HG02588 (cell line): ENCODE measurements at regions not wholly inside any gene's neighbourhood (a gene's known extent, or its start where the extent isn't known, plus 50 kb on each side); places are given as distances from the start of the nearest gene placed in this dataset.

Source experiments
- ATAC-seq: cut with Tn5 transposase; IDR thresholded peaks from one replicate; pipeline ENCODE4 v1.9.1; 2021; ENCODE audit warnings: mild to moderate bottlenecking, moderate library complexity; ENCODE audit not compliant: unreplicated experiment

- ATAC-seq: no peak
Observed at GRCh38 chr2:71826826-71827523, 320.7 kb downstream of the CYP26B1 start.

- ATAC-seq: no peak
Observed at GRCh38 chr2:71826299-71826698, 321.4 kb downstream of the CYP26B1 start.

- ATAC-seq: no peak
Observed at GRCh38 chr2:71824436-71824835, 323.2 kb downstream of the CYP26B1 start.

- no peak for ATAC-seq
Observed at GRCh38 chr2:71823526-71823925, 324.1 kb downstream of the CYP26B1 start.

- ATAC-seq: no peak
Observed at GRCh38 chr2:71822463-71822862, 325.2 kb downstream of the CYP26B1 start.

- ATAC-seq: no peak
Observed at GRCh38 chr2:71821856-71822255, 325.8 kb downstream of the CYP26B1 start.

GRCh38 chr2:71816815-71817214 is 330.8 kb downstream of the CYP26B1 start:
- no peak for ATAC-seq

GRCh38 chr2:71815701-71816474 is 331.8 kb downstream of the CYP26B1 start:
- no peak for ATAC-seq

- ATAC-seq: no peak
Observed at GRCh38 chr2:71814885-71815284, 332.8 kb downstream of the CYP26B1 start.

- no peak for ATAC-seq
Observed at GRCh38 chr2:71813807-71814470, 333.7 kb downstream of the CYP26B1 start.

- ATAC-seq: no peak
Observed at GRCh38 chr2:71813315-71813714, 334.3 kb downstream of the CYP26B1 start.

GRCh38 chr2:71812736-71813135 is 334.9 kb downstream of the CYP26B1 start:
- ATAC-seq: no peak

GRCh38 chr2:71811726-71812125 is 335.9 kb downstream of the CYP26B1 start:
- ATAC-seq: no peak

GRCh38 chr2:71811157-71811556 is 336.5 kb downstream of the CYP26B1 start:
- no peak for ATAC-seq

GRCh38 chr2:71807581-71808451 is 339.8 kb downstream of the CYP26B1 start:
- no peak for ATAC-seq

- ATAC-seq: no peak
Observed at GRCh38 chr2:71806432-71806831, 341.2 kb downstream of the CYP26B1 start.

- ATAC-seq: no peak
Observed at GRCh38 chr2:71804281-71804751, 343.3 kb downstream of the CYP26B1 start.

GRCh38 chr2:71803398-71803797 is 344.3 kb downstream of the CYP26B1 start:
- ATAC-seq: no peak

- ATAC-seq: no peak
Observed at GRCh38 chr2:71802556-71802955, 345.1 kb downstream of the CYP26B1 start.

GRCh38 chr2:71801969-71802368 is 345.7 kb downstream of the CYP26B1 start:
- ATAC-seq: no peak

- ATAC-seq: no peak
Observed at GRCh38 chr2:71801556-71801955, 346.1 kb downstream of the CYP26B1 start.
